ENCODE measurements at regions not wholly inside any gene's neighbourhood (a gene's known extent, or its start where the extent isn't known, plus 50 kb on each side); places are given as distances from the start of the nearest gene placed in this dataset.

DNA sequence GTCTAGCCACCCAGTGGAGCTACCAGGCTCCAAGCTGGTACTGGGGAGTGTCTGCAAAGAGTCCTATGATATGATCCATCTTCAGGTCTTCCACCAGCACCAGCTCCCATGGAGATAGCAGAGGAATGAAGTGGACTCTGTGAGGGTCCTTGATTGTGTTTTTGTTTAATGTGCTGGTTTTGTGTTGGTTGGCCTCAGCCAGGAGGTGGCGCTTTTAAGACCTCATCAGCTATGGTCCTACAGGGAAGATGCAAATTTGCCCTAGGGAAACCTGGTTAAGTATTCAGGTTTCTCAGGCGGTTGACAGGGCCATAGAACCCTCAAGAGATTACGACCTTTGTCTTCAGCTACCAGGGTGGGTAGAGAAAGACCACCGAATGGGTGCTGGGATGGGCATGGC, 1141.1 kb downstream of the STIM2 start:
- TF ChIP-seq, protein P1, sequence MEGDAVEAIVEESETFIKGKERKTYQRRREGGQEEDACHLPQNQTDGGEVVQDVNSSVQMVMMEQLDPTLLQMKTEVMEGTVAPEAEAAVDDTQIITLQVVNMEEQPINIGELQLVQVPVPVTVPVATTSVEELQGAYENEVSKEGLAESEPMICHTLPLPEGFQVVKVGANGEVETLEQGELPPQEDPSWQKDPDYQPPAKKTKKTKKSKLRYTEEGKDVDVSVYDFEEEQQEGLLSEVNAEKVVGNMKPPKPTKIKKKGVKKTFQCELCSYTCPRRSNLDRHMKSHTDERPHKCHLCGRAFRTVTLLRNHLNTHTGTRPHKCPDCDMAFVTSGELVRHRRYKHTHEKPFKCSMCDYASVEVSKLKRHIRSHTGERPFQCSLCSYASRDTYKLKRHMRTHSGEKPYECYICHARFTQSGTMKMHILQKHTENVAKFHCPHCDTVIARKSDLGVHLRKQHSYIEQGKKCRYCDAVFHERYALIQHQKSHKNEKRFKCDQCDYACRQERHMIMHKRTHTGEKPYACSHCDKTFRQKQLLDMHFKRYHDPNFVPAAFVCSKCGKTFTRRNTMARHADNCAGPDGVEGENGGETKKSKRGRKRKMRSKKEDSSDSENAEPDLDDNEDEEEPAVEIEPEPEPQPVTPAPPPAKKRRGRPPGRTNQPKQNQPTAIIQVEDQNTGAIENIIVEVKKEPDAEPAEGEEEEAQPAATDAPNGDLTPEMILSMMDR (IDR thresholded peaks at IDR 0.05): no peak
- no peak for TF ChIP-seq POLR2A (IDR thresholded peaks at IDR 0.05)
- TF ChIP-seq EP300 (IDR thresholded peaks at IDR 0.05): no peak
